SK-N-SH treated with all-trans-retinoic acid at 6 μM for 48 hours (cell line): ENCODE measurements at regions not wholly inside any gene's neighbourhood (a gene's known extent, or its start where the extent isn't known, plus 50 kb on each side); places are given as distances from the start of the nearest gene placed in this dataset.

Source experiments
- ARNTL ChIP-seq: fragments of 450-650 bp; formaldehyde crosslinking; IDR thresholded peaks from 2 replicates; pipeline ENCODE4 v1.5.0; 2020; ENCODE audit warnings: low read depth, mild to moderate bottlenecking, moderate library complexity, borderline replicate concordance
- ESRRG ChIP-seq: fragments of 250-450 bp; sonication (Bioruptor Pico); IDR thresholded peaks from 2 replicates; pipeline ENCODE4 v1.6.1; 2021; ENCODE audit warnings: mild to moderate bottlenecking
- ISL1 ChIP-seq: fragments of 250-450 bp; sonication (Bioruptor Pico); IDR thresholded peaks from 2 replicates; pipeline ENCODE4 v2.1.2; 2022; ENCODE audit warnings: mild to moderate bottlenecking, moderate library complexity
- RARB ChIP-seq: fragments of 250-450 bp; sonication (Bioruptor Pico); IDR thresholded peaks from 2 replicates; pipeline ENCODE4 v1.8.0; 2021; ENCODE audit warnings: mild to moderate bottlenecking, moderate library complexity
- TCF4 ChIP-seq: fragments of 250-450 bp; sonication (Bioruptor Pico); IDR thresholded peaks from 2 replicates; pipeline ENCODE4 v1.8.0; 2021; ENCODE audit warnings: mild to moderate bottlenecking, moderate library complexity, borderline replicate concordance
- TOX ChIP-seq: fragments of 250-450 bp; sonication (Bioruptor Pico); IDR thresholded peaks from 2 replicates; pipeline ENCODE4 v1.8.0; 2021; ENCODE audit warnings: mild to moderate bottlenecking, moderate library complexity, borderline replicate concordance
- ZFP30 ChIP-seq: fragments of 450-650 bp; formaldehyde crosslinking; IDR thresholded peaks from 2 replicates; pipeline ENCODE4 v1.5.0; 2022; ENCODE audit warnings: mild to moderate bottlenecking, moderate library complexity
- ZNF70 ChIP-seq: fragments of 450-650 bp; formaldehyde crosslinking; IDR thresholded peaks from 2 replicates; pipeline ENCODE4 v1.5.0; 2020; ENCODE audit warnings: mild to moderate bottlenecking, moderate library complexity
- ZNF8 ChIP-seq: fragments of 450-650 bp; formaldehyde crosslinking; IDR thresholded peaks from 2 replicates; pipeline ENCODE4 v1.5.0; 2020; ENCODE audit warnings: mild to moderate bottlenecking, moderate library complexity
- TF ChIP-seq, protein P1 (sequence below): fragments of 250-450 bp; sonication (Bioruptor Pico); IDR thresholded peaks from 2 replicates; pipeline ENCODE4 v1.8.0; 2020; ENCODE audit warnings: mild to moderate bottlenecking, moderate library complexity, borderline replicate concordance

DNA sequence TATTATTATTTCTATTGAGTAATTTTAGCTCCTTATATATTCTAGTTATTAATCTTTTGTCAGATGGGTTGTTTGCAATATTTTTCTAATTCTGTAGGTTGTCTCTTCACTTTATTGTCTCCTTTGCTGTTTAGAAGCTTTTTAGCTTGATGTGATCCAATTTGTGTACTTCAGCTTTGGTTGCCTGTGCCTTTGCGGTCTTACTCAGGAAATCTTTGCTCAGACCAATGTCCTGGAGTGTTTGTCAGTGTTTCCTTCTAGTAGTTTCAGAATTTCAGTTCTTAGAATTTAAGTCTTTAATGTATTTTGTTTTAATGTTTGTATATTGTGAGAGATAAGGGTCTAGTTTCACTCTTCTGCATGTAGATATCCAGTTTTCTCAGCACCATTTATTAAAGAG lies 916.0 kb upstream of the EYS start:
- no peak for TF ChIP-seq ZNF8 (CRISPR knock-in tag)
- no peak for TF ChIP-seq ZFP30 (CRISPR knock-in tag)
- TF ChIP-seq RARB (CRISPR knock-in tag) = no peak
- no peak for TF ChIP-seq ISL1 (CRISPR knock-in tag)
- no peak for TF ChIP-seq ESRRG (CRISPR knock-in tag)
- no peak for TF ChIP-seq ZNF70 (CRISPR knock-in tag)
- no peak for TF ChIP-seq TCF4 (CRISPR knock-in tag)
- no peak for TF ChIP-seq TOX
- TF ChIP-seq ARNTL = no peak
- TF ChIP-seq, protein P1, sequence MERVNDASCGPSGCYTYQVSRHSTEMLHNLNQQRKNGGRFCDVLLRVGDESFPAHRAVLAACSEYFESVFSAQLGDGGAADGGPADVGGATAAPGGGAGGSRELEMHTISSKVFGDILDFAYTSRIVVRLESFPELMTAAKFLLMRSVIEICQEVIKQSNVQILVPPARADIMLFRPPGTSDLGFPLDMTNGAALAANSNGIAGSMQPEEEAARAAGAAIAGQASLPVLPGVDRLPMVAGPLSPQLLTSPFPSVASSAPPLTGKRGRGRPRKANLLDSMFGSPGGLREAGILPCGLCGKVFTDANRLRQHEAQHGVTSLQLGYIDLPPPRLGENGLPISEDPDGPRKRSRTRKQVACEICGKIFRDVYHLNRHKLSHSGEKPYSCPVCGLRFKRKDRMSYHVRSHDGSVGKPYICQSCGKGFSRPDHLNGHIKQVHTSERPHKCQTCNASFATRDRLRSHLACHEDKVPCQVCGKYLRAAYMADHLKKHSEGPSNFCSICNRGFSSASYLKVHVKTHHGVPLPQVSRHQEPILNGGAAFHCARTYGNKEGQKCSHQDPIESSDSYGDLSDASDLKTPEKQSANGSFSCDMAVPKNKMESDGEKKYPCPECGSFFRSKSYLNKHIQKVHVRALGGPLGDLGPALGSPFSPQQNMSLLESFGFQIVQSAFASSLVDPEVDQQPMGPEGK = no peak
